C4-2B (cell line): ENCODE measurements at regions not wholly inside any gene's neighbourhood (a gene's known extent, or its start where the extent isn't known, plus 50 kb on each side); places are given as distances from the start of the nearest gene placed in this dataset.

Source experiments
- H3K27ac ChIP-seq: fragments of 450-650 bp; 2 replicates; pipeline ENCODE4 v1.5.1; 2017
- ZFX ChIP-seq: fragments of 450-650 bp; IDR thresholded peaks from 2 replicates; pipeline ENCODE4 v1.6.1; 2017
- TF ChIP-seq, protein P1 (sequence below): fragments of 450-650 bp; conservative IDR thresholded peaks from 2 replicates; pipeline ENCODE4 v1.5.1; 2017; ENCODE audit warnings: mild to moderate bottlenecking

DNA sequence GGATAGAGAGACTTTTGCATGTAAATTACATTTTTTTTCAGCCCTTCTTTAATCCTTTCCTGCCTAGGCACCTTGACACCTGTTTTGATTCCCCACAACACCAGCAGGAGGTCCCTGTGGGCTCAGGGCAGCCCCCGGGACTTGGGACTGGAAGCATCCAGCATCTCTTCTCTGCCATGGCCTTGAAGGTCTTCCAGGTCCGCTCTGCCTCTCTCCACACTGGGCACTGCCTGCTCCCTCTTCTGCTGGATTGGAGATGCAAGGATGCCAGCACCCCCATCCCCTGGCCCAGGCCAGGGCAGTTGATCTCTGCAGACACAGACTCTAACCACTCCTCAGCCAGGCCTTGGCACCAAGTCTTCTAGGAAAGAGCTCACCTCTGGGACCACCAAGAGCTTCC is 134.5 kb upstream of the C14orf180 start:
- no peak overlapping the region for H3K27ac ChIP-seq
- TF ChIP-seq ZFX = no peak
- TF ChIP-seq, protein P1, sequence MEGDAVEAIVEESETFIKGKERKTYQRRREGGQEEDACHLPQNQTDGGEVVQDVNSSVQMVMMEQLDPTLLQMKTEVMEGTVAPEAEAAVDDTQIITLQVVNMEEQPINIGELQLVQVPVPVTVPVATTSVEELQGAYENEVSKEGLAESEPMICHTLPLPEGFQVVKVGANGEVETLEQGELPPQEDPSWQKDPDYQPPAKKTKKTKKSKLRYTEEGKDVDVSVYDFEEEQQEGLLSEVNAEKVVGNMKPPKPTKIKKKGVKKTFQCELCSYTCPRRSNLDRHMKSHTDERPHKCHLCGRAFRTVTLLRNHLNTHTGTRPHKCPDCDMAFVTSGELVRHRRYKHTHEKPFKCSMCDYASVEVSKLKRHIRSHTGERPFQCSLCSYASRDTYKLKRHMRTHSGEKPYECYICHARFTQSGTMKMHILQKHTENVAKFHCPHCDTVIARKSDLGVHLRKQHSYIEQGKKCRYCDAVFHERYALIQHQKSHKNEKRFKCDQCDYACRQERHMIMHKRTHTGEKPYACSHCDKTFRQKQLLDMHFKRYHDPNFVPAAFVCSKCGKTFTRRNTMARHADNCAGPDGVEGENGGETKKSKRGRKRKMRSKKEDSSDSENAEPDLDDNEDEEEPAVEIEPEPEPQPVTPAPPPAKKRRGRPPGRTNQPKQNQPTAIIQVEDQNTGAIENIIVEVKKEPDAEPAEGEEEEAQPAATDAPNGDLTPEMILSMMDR = no peak

DNA sequence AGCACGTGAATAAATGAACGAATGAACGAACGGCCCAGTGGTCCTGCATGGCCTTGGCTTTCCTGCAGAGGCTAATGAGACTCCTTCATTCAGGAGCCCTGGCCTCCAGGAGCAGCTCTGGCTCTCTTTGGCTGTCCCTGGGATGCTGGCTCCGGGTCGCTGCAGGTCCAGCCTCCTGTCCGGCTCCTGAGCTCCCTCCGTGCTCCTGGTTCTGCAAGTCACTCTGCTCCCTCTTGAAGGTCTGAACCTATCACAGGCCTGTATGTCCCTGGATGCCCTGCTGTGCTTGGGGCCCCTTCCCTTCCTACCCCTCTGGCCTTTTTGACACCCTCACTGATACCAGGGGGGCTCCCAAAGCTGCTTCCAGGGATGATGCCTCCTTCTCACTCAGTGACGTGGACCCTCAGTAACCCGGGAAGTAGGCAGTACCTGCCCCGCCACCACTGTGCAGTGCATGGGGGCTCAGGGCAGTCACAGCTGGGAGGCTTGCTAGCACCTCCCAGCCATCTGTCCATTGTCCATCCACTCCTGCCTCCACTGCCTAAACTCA is 133.7 kb upstream of the C14orf180 start:
- H3K27ac ChIP-seq = no peak overlapping the region

DNA sequence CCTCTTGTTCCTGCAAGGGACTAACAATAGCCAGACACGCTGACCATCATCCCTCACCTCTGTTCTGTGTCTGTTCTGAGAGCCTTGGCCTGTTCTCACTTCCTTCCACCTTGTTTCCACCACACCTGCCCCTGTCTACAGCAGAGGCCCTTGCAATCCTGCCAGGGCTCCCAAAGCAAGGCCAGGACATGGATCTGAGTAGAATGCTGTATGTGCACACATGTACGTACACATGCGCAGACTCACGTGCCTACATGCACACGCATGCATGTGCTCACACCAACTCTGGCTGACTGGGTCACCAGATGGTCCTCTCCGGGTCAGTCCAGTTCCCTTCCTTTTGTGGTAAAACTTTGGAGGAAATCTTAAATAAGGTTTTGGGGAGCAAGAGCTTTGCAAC is 133.0 kb upstream of the C14orf180 start:
- TF ChIP-seq, protein P1 = no peak
- TF ChIP-seq ZFX = no peak

More for the DNA sequence above, 133.7 kb upstream of the C14orf180 start:
- TF ChIP-seq ZFX = no peak
- TF ChIP-seq, protein P1 = no peak

DNA sequence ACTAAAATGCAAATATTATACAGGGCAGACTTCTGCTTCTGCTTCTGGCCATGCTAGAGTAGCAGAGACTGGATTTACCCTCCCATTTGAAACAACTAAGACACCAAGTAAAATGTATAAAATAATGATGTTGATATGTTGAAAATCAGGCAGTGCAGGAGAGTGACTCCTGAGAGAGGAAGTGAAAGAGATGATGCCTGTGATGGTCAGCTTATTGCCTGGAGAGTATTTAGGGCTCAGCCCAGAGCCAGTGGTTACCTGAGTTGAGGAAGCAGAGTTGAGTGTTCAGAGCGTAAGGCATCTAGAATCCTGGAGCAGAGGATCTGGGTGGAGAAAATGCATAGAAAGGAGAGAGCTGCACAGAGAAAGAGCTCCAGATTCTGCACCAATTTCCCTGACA is 131.8 kb upstream of the C14orf180 start:
- no peak for TF ChIP-seq ZFX
- TF ChIP-seq, protein P1 = no peak
- H3K27ac ChIP-seq = no peak overlapping the region

More for the DNA sequence above, 133.0 kb upstream of the C14orf180 start:
- H3K27ac ChIP-seq = no peak overlapping the region

DNA sequence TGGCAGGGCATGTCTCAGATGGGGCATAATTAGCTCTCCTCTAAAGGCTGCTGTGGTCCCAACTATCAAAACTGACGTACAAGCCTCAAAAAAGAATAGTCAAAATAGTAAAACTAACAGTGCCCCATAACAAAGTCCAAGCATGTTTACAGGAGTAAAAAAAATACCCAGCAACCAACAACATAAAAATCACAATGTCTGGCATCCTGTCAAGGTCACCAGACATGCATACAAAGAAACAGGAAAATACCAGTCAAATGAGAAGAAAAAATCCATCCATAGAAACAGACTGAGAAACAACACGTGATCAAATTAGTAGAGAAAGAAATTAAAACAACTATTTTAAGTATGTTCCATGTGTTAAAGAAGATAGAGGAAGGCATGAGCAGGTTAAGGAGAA is 131.2 kb upstream of the C14orf180 start:
- no peak overlapping the region for H3K27ac ChIP-seq
- TF ChIP-seq, protein P1 = no peak
- no peak for TF ChIP-seq ZFX

DNA sequence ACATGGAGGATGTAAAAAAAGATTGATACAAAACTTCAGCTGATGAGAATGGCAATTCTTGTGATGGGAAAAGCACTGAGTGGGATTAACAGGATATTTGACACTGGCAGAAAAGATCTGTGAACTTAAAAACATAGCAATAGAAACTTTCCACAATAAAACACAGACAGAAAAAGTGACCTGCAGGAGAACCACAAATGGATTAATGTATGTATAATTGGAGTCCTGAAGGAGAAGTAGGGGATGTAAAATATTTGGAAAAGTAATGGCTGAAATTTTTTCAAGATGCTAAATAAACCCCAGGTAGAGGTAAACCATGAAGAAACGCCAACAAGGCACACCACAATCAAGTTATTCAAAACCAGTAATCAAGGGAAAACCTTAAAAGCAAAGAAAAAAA is 130.8 kb upstream of the C14orf180 start:
- no peak for TF ChIP-seq ZFX
- TF ChIP-seq, protein P1 = no peak

DNA sequence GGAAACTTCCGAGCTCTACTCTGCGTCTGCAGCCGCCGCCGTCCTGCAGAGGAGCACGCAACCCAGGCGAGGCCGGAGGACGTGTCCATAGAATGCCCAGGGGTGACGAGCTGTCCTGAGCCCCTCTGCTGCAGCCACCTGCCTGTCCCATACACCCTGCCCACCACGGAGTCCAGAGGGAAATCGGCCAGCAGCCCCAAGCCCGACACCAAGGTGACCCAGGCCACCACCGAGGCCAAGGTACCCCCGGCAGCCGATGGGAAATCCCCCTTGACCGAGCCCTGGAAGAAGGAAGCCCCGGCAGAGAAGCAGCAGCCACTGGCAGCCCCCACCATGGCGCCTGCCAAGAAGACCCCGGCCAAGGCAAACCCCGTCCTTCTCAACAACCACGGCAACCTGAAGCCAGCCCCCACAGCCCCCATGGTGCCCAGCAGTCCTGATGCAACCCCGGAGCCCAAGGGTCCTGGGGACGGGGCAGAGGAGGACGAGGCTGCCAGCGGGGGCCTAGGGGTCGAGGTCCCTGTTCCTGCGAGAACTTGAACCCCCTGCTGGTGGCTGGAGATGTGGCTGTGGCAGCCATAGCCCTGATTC is 128.7 kb upstream of the C14orf180 start:
- no peak for TF ChIP-seq ZFX
- TF ChIP-seq, protein P1 = no peak
- H3K27ac ChIP-seq = no peak overlapping the region

More for the DNA sequence above, 130.8 kb upstream of the C14orf180 start:
- H3K27ac ChIP-seq = no peak overlapping the region
